ENCODE measurements at regions not wholly inside any gene's neighbourhood (a gene's known extent, or its start where the extent isn't known, plus 50 kb on each side); places are given as distances from the start of the nearest gene placed in this dataset.

GRCh38 chr3:118406562-118406961 is 628.1 kb downstream of the IGSF11 start:
- Histone ChIP-seq H3K4me2 (no peak overlapping the region), H3K9me2 (ENCODE audit: insufficient read depth) (no peaks in the 10 kb centered on the region; the same call in none of the 2 replicates), H4K20me1 (ENCODE audit: insufficient read depth) (no peaks in the 10 kb centered on the region), H3F3A (ENCODE audit: insufficient read depth, low read depth) (no peaks in the 10 kb centered on the region), H3K27me3 (ENCODE audit: insufficient read depth, low read depth) (no peaks in the 10 kb centered on the region), H3K4me3 (no peak overlapping the region), H3K79me2 (ENCODE audit: low read depth) (no peaks in the 10 kb centered on the region), H3K27ac (no peak overlapping the region), H3K36me3 (ENCODE audit: low read depth) (no peaks in the 10 kb centered on the region), H3K4me1 (replicated peaks; ENCODE audit: insufficient read depth) (no peaks in the 10 kb centered on the region), H2AFZ (no peak overlapping the region), H3K9me3 (ENCODE audit: insufficient read depth, low read depth) (no peaks in the 10 kb centered on the region)
- ChIA-PET CTCF (no interaction called here), POLR2A (ENCODE audit: unreplicated experiment) (no interaction called here)
- intact Hi-C loops (cut with micrococcal nuclease; ENCODE audit: unreplicated experiment) = no loop called here
- BruUV-seq (replicated peaks) = no TSS peak
- TF ChIP-seq CTCF (conservative IDR thresholded peaks at IDR 0.05) = no peak
- no peak for DNase-seq

- Histone ChIP-seq H3K4me1 (replicated peaks; ENCODE audit: insufficient read depth) (no peaks in the 10 kb centered on the region), H2AFZ (no peak overlapping the region), H3K4me3 (no peak overlapping the region), H3K27ac (no peak overlapping the region), H3K9me3 (ENCODE audit: insufficient read depth, low read depth) (no peaks in the 10 kb centered on the region), H3K9me2 (ENCODE audit: insufficient read depth) (no peaks in the 10 kb centered on the region; the same call in none of the 2 replicates), H3K4me2 (no peak overlapping the region), H3F3A (ENCODE audit: insufficient read depth, low read depth) (no peaks in the 10 kb centered on the region), H3K27me3 (ENCODE audit: insufficient read depth, low read depth) (no peaks in the 10 kb centered on the region), H3K79me2 (ENCODE audit: low read depth) (no peaks in the 10 kb centered on the region), H3K36me3 (ENCODE audit: low read depth) (no peaks in the 10 kb centered on the region), H4K20me1 (ENCODE audit: insufficient read depth) (no peaks in the 10 kb centered on the region)
- TF ChIP-seq CTCF (conservative IDR thresholded peaks at IDR 0.05) = no peak
- TF ChIP-seq EZH2 (IDR thresholded peaks at IDR 0.05; ENCODE audit: low read depth) = no peak
- DNase-seq = no peak
- ChIA-PET POLR2A (ENCODE audit: unreplicated experiment) (no interaction called here), CTCF (no interaction called here)
- BruUV-seq (replicated peaks) = no TSS peak
- intact Hi-C loops (cut with micrococcal nuclease; ENCODE audit: unreplicated experiment) = no loop called here
These were observed 626.2 kb downstream of the IGSF11 start for GRCh38 chr3:118408431-118408830.

GRCh38 chr3:118412503-118412902 is 622.1 kb downstream of the IGSF11 start:
- H3K4me2 ChIP-seq = no peak overlapping the region
- H3K9me3 ChIP-seq (ENCODE audit: insufficient read depth, low read depth) = no peaks in the 10 kb centered on the region
- no peak overlapping the region for H2AFZ ChIP-seq
- no peaks in the 10 kb centered on the region for H3K79me2 ChIP-seq (ENCODE audit: low read depth)
- CTCF ChIA-PET = no interaction called here
- H4K20me1 ChIP-seq (ENCODE audit: insufficient read depth) = no peaks in the 10 kb centered on the region
- no peak overlapping the region for H3K4me3 ChIP-seq
- no peak for DNase-seq
- H3K9me2 ChIP-seq (ENCODE audit: insufficient read depth) = no peaks in the 10 kb centered on the region; the same call in none of the 2 replicates
- H3K36me3 ChIP-seq (ENCODE audit: low read depth) = no peaks in the 10 kb centered on the region
- no peaks in the 10 kb centered on the region for H3K27me3 ChIP-seq (ENCODE audit: insufficient read depth, low read depth)
- no TSS peak for BruUV-seq (replicated peaks)
- intact Hi-C loops (cut with micrococcal nuclease; ENCODE audit: unreplicated experiment) = no loop called here
- no peak overlapping the region for H3K27ac ChIP-seq
- POLR2A ChIA-PET (ENCODE audit: unreplicated experiment) = no interaction called here
- TF ChIP-seq CTCF (conservative IDR thresholded peaks at IDR 0.05) (no peak), EZH2 (IDR thresholded peaks at IDR 0.05; ENCODE audit: low read depth) (no peak)
- no peaks in the 10 kb centered on the region for H3K4me1 ChIP-seq (replicated peaks; ENCODE audit: insufficient read depth)
- H3F3A ChIP-seq (ENCODE audit: insufficient read depth, low read depth) = no peaks in the 10 kb centered on the region

All from PC-9 (cell line).